ENCODE measurements at regions not wholly inside any gene's neighbourhood (a gene's known extent, or its start where the extent isn't known, plus 50 kb on each side); places are given as distances from the start of the nearest gene placed in this dataset.

DNA sequence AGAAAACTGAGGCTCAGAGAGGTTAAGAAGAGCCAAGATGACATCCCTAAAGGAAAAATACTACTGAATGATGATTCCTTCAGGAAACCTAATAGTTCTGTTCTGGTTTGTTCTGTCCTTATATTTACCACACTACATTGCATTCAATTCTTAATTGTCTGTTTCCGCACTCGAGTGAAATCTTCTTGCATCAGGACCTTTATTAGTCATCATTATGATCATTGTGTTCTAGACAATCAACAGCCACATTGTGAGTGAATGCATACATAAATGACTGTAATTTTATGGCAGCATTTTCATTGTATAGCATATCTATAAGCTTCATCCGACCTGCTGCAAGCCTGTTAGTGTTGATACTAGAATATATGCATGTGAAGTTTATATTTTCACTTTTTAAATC is 156.7 kb upstream of the FAM241A start (continued):
- no peak for TF ChIP-seq ATF2 (CRISPR knock-in tag; IDR thresholded peaks at IDR 0.05)
- TF ChIP-seq TAF1 (IDR thresholded peaks at IDR 0.05; ENCODE audit: control insufficient read depth, extremely low read depth, insufficient read depth, low read length, severe bottlenecking) = no peak
- no peak for TF ChIP-seq ZNF431 (CRISPR knock-in tag; IDR thresholded peaks at IDR 0.05)

GRCh38 chr4:111989817-111990216 is 155.4 kb upstream of the FAM241A start:
- POLR2A ChIA-PET = no interaction called here
- FAIRE-seq = no peak

More at GRCh38 chr4:111989817-111990216, 155.4 kb upstream of the FAM241A start:
- Histone ChIP-seq H3K9ac (ENCODE audit: insufficient read depth in 1 of 2, low read depth in 2 of 2, low read length in 2 of 2) (no peak overlapping the region), H3K79me2 (ENCODE audit: control insufficient read depth, insufficient read depth, low read length) (no peaks in the 10 kb centered on the region), H3K27ac (ENCODE audit: extremely low read depth, low read depth, low read length) (no peak overlapping the region), H4K20me1 (replicated peaks; ENCODE audit: control insufficient read depth, insufficient read depth, low read length) (no peaks in the 10 kb centered on the region), H3K4me2 (ENCODE audit: insufficient read depth, low read length) (no peak overlapping the region), H2AFZ (ENCODE audit: low read depth, low read length) (no peak overlapping the region), H3K9me3 (replicated peaks; ENCODE audit: control insufficient read depth, insufficient read depth, low read depth, low read length) (no peaks in the 10 kb centered on the region), H3K9me1 (ENCODE audit: control insufficient read depth, insufficient read depth, low read length) (no peaks in the 10 kb centered on the region), H3K36me3 (ENCODE audit: control insufficient read depth, insufficient read depth, low read length) (no peaks in the 10 kb centered on the region), H3K27me3 (ENCODE audit: control insufficient read depth in 2 of 2, insufficient read depth in 2 of 2, low read length in 2 of 2) (no peaks in the 10 kb centered on the region), H3K4me3 (no peak overlapping the region), H3K4me1 (replicated peaks in 1 of 2; ENCODE audit: control insufficient read depth in 2 of 2, insufficient read depth in 2 of 2, low read length in 2 of 2) (no peaks in the 10 kb centered on the region)
- CTCF ChIA-PET (ENCODE audit: low intra/inter-chr PET ratio) = no interaction called here
- intact Hi-C loops (cut with micrococcal nuclease) = no loop called here
- in situ Hi-C loops (cut with MboI) = no loop called here
- no TSS peak for BruUV-seq (replicated peaks)
- ATAC-seq = no peak
- DNase-seq (ENCODE audit: extremely low read depth in 1 of 4, low spot score in 3 of 4) = no peak
- 0% methylated on average over 1 of the region's 1 CpG for WGBS (ENCODE audit: insufficient coverage, low coverage, missing lambda C conversion rate)
- TF ChIP-seq, protein P1, sequence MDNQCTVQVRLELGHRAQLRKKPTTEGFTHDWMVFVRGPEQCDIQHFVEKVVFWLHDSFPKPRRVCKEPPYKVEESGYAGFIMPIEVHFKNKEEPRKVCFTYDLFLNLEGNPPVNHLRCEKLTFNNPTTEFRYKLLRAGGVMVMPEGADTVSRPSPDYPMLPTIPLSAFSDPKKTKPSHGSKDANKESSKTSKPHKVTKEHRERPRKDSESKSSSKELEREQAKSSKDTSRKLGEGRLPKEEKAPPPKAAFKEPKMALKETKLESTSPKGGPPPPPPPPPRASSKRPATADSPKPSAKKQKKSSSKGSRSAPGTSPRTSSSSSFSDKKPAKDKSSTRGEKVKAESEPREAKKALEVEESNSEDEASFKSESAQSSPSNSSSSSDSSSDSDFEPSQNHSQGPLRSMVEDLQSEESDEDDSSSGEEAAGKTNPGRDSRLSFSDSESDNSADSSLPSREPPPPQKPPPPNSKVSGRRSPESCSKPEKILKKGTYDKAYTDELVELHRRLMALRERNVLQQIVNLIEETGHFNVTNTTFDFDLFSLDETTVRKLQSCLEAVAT (IDR thresholded peaks at IDR 0.05) = no peak
